GM19043 (cell line): ENCODE measurements at regions not wholly inside any gene's neighbourhood (a gene's known extent, or its start where the extent isn't known, plus 50 kb on each side); places are given as distances from the start of the nearest gene placed in this dataset.
A peak's percentile ranks its signal among the peaks of the same experiment; 100 is the strongest.

Experiments used
- ATAC-seq: cut with Tn5 transposase; IDR thresholded peaks from one replicate; pipeline ENCODE4 v1.9.1; 2021; ENCODE audit warnings: low read depth; ENCODE audit not compliant: unreplicated experiment

DNA sequence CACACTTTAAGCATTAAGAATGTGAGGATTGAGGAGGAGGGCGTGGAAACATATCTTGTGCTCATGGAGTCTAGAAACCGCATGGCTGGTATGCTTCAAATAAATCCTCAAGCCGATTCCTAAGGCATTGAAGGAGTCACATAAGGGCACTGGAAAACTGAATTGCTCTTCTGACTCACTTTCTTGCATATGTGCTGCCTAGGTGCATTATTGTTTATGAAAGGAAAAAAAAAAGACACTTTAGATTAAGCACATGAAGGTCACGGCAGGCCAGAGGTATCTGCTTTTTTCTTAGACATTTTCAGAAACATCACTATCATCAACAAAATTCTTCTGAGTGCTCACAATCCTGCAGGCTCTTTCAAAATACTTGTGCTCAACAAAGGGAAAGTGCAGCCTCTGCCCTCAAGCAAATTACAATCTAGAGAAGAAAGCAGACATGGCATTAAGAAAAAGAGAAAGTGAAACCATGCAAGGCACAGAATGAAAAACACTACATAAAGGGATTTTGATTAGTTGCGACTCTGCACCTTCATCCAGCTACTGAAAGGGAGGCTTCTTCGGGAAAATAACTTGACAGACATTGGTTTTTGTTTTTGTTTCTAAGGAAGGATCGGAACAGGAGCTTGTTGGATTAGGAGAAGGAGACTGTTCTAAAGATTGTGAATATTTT, 2117.6 kb downstream of the MAT2B start:
- no peak for ATAC-seq

DNA sequence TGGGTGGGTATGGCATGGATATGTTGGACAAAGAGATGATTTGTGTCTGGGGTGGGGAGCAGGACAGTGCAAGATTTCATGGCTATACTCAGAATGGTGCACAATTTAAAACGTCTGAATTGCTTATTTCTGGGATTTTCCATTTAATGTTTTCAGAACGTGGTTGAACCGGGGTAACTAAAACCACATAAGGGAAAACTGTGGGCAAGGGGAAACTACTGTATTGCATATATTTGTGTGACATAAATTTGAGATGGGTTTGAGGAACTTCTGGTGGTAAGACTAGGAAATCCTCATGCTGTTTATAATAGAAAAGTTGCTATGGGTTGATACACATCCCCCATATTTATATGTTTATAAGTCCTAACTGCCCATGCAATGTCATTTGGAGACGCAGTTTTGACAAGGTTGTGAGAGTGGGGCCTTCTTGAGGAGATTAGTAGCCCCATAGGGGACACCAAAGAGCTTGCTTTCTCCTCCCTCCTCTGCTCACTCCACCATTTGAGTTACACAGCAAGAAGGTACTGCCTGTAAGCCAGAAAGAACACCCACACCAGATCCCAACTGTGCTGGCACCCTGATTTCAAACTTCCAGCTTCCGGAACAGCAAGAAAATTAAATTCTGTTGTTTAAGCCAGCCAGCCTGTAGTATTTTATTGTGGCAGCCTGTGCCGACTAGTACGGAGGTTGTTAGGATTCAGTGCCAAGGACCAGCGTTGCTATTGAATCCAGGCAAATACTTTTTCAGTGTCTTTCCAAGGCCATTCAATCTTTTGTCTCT, 2118.9 kb downstream of the MAT2B start:
- ATAC-seq, result no peak

DNA sequence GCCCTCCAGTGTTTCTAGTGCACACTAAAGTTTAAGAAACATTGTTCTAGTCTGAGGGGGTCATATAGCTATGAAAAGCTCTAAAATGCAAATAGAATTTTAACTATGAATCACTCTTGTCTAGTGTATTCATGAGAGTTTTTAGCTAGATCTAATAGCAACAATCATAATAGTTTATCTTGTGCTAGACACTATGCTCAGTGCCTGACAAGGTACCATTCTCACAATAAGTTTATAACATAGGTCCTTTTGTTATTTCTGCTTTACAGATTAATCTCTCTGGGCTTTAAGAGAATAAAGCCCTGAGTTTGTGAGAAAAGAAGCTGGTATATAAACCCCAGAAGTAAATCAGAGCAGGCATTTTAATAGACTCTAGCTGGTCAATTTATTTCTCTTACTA, 2120.7 kb downstream of the MAT2B start:
- no peak for ATAC-seq

DNA sequence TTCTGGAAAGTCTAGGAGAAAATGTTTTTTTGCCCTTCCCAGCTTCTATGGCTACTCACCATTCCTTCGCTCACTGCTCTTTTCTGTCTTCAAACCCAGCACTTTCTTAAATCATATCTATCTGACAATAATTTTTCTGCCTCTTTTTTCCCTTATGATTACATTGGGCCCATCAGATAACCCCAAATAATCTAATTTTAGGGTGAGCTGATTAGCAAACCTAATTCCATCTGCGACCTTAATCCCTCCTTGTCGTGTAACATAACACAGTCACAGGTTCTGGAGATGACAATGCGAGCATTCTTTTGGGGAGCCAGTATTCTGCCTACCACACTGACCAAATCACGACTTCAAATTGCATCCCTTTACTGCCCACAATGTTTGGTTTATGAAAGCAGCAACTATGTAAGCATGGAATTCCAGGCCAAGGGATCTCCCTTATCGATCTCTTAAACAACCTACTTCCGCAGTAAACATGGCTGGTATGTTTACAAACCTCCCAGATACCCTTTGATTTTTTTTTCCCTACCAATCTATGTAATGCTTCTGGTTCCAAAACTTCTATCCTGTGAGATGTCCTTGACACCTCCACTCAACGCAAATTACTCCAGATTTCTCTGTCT, 2122.2 kb downstream of the MAT2B start:
- no peak for ATAC-seq

DNA sequence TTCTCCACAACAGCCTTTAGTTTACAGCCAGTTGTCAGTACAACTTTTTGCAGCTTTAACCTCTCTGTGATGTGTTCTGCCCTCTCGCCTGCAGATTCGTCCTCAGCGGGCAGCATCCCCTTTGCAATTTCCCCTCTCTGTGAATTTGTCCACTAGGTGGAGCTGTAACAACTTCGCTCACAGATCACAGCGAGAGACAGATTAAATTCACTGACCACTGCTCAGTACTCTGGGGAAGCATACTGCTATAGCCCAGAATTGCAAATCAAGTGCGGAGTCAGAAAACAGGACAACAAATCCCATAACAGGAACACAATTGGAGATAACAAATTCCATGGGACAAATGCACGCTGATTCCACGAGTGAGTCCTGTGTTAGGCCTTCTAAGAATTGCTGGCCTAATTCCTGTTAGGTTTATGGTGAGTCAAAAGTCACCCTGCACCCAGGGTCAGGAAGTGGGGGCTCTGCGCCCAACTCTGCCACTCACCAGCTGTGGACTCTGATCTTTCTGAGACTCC, 2124.9 kb downstream of the MAT2B start:
- ATAC-seq, result peak; percentile 89

DNA sequence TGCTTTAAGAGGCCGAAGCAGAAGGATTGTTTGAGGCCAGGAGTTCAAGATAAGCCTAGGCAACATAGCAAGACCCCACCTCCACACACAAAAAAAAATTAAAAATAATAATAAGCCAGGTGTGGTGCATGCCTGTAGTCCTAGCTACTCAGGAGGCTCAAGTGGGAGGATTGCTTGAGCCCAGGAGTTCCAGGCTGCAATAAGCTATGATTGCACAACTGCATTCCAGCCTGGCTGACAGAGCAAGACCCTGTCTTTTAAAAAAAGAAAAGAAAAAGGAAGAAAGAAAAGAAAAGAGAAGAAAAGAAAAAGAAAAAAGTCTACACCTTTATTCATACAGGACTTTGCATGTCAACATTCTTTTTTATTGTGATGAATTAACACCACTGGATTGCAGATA, 2125.8 kb downstream of the MAT2B start:
- no peak for ATAC-seq

DNA sequence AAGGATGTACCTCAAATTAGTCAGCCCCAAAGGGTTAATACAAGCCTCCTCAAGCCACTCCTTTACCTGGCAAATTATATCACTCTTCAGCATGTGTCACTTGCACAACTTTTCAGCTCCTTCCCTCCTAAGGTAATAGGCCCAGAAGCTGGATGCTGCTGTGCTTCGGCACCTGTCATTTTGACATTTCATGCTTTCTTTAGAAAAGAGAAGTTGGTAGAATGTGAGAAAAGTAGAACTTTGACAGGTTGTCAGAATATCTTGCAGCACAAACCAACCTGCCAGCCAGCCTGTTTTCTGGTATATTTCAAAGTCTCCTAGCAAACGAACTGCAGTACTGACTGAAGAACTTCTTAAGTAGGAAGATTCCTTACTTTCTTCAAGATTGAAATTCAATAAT, 2136.9 kb downstream of the MAT2B start:
- ATAC-seq, result no peak

DNA sequence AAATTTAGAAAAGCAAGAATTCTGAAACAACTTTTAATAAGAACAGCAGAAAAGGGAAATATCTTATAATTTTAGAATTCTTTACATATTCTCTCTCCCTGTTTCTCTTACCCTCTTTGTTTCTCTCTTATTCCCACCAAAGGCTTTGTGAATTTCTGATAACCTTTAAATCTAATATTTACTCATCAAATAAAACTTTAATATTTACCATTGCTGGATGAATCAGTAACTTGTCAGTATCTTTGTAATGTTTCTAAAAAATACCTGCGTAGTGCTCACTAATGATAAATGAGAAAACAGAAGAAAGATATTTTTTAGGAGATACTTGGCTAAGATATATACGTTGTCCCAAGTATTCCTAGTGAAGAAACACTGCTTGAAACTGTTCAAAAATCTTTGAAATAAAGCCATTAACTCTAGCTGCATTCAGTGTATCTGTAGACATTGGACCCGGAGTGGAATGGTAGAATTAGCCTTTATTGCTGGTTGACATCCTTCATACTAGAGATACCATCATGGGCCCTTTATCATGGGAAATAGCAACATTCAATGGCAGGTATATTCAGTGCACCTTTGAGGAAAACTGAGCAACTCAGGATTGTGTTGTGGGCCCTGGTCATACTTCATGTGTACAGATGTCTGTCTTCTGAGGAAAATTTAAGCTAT, 2160.4 kb downstream of the MAT2B start:
- ATAC-seq, result no peak

DNA sequence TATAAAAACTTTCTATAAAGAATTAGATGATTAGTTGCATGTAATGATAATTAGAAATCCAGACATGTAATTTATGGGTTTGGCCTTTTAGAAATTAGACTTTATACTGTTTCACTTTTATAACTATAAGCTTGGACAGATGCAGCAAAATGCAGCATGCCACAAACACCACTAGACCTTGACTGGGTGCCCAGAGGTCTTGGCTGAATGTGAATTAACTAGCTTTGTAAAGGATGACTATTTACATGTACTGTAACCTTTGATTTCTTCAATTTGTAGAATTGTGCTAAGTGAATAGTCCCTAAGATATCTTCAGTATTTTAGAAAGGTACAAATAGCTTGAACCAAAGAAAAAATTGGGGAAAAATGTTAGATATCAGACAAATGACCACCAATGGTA, 2168.1 kb downstream of the MAT2B start:
- ATAC-seq, result no peak

DNA sequence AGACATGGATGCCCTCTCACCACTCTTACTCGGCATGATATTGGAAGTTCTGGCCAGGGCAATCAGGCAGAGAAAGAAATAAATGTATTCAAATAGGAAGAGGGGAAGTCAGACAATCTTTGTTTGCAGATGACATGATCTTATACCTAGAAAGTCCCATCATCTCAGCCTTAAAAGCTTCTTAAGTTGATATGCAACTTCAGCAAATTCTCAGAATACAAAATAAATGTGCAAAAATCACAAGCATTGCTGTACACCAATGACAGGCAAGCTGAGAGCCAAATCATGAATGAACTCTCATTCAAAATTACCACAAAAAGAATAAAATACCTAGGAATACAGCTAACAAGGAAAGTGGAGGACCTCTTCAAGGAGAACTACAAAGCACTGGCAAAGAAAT, 2190.4 kb downstream of the MAT2B start:
- ATAC-seq, result no peak

DNA sequence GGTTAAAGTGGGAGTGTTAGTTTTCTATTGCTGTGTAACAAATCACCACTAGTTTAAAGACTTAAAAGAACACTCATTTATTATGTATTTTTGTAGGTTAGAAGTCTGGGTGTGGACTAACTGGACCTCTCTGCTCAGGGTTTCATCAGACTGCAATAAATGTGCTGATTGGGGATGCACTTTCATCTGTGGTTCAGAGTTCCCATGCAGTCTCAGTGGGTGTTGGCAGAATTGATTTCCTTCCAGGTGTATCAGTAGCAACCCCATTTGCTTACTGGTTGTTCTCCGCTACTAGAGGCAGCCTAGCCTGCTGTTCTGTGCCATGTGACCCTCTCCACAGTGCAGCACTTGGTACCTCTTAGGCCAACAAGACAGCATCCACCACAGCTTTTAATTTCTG, 2200.5 kb downstream of the MAT2B start:
- no peak for ATAC-seq

DNA sequence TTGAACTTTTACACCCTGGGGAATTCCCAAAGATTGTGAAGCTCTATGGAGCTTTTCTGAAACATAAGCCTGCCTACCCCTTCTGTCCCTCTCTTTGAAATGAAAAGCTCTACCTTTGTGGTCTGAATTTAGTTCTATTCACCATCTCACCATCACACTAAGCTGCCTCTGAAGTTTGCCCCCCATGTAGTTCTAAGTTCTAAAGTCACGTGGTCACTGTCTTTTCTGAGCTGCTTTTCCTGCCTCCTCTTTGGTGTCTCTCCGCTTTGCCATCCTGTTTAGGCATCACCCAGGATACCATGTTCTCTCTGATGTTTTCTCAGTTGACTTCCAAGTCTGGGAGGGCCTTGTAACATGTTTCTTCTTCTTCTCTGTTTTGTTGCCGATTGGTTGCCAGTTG, 2206.6 kb downstream of the MAT2B start:
- no peak for ATAC-seq

DNA sequence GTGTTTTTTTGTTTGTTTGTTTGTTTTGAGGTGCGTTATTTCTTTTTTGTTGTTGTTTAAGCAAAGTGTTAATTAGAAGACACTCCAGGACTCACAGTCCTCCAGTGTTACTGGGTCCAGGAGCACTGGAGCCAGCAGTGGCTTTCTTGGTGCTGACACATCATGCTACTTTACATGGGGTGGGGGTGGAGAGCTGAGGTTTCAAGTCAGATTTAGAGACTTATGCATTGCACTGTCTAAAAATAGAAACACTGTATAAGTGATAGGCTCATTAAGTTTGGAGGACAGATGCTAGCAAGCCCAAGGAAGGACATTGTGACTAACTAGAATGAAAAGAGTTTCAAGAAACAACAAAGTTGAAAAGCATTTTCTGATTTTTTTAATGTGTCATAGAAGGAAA, 2209.2 kb downstream of the MAT2B start:
- ATAC-seq, result no peak

DNA sequence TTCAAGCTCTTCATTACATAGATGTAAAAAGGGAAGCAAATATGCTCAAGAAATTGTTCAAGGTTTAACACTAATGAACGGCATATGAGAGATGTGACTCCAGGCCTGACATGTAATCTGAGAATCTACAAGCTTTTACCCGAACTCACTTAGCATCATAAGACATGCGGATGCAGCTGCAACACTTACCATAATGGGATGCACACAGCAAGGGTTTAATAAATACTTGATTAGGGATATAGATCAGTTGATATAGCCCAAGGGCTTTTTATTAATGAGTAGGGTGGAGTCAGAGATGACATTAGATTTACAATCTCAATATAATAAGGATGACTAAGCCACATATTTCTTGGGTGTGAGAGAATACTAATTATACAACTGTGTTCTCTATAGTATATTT, 2215.5 kb downstream of the MAT2B start:
- no peak for ATAC-seq

DNA sequence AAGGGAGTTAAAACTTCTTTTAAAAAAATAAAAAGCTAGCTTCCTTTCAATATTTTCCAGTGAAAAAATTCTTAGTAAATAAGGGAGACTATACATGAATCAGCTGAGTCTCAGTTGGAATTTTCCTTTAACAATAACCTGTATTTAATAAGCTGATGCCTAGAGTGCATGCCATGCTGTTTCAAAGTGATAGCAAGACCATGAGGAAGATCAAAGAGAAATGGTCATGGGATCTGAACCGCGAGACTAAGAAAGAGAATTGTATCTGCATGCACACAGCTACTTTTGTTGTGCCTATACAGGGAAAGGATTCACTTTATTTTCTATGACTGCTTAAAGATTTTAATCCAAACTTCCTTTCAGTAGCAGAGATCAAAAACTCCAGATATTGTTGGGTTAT, 2217.0 kb downstream of the MAT2B start:
- no peak for ATAC-seq

DNA sequence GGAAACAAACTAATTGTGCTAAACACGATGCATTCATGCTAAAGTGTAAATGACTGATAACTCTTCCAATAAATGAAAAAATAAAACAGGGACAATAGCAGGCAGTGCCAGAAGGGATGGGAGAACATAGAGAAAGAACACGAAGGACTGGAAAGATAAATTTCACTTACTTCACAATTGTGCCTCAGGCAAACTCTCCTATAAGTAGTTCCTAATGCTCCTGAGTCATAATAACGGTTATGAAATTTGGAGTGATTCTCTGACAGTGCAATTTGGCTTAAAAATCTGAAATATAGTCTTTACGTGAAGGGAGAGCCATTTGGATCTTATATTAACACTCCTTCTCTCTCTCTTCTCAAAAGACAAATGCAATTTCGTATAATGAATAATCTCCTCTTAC, 2218.5 kb downstream of the MAT2B start:
- no peak for ATAC-seq

DNA sequence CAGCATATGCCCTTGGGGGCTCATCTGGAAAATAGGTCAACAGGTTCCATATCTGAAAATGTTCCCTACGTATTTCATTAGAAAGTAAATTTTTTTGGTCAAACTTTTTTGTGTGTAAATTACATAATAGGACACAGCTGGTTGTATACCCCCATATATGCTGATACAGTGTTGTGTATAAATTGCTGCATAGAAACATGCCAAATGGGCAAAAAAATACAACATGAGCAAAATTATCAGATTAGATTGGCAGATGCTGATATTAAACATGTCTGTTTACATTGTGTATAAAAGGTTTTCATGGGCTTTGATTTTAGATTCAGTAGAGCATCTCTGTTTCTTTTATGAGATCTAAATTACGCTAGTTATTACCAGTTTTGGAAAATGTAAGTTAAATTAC, 2223.0 kb downstream of the MAT2B start:
- no peak for ATAC-seq

DNA sequence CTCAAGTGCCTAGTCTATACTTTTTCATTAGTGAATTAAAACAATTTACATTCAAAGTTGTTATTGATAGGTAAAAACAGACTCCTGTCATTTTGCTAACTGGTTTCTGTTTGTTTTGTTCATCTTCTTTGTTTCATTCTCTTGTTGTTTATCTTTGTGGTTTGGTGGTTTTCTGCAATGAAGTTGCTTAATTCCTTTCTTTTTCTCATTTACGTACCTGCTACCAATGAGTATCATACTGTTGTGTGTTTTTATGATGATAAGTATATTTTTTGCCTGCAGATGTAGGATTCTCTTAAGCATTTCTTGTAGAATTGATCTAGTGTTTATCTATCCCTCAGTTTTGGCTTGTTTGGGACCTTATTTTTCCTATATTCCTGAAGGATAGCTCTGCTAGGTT, 2230.0 kb downstream of the MAT2B start:
- ATAC-seq, result no peak

DNA sequence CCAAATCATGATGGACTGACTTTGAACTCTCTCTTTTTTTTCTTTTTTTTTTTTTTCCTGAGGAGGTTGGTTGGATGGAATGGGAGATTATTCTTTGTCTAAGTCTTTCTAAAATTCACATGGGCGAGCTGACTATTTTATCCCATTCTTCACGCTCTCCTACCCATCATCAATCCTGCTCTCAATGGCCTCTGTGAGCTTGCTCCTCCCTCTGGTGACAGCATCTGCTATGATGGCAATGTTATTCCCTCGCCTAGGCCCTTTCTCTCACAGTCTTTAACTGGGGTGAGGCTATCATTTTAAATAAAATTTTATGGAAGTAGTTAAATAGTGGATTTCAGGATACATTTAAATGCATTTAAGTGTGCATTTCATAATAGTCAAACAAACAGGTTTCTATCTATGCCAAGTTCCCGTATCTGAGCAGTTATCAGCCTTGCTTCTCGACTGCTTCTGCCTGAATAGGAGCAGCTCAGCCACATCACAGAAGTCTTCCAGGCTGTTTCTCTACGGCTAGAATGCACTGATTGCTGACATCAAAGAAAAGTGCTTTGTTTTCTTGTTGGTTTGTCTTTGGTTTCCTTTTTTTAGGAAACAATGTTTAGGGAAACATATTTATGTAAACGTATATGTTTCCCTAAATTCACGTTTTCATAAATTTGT, 2233.8 kb downstream of the MAT2B start:
- no peak for ATAC-seq

DNA sequence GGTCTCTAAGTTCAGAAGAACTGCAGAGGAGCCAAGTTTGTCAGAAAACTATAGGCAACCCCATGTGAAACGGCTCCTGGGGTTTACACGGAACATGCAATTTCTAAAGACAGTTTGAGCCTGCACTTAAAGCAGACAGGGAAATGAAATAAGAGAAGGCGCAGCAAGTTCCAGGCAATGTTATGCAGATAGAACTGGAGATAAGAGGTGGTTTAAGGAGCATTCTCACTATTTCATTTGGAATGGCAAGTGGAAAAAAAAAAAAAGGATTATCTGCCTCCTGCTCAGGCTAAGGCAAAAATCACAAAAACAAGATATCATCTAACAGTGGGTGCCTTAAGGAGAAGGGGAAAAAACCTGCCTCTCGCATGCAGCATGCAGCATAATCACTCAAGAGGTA, 2252.4 kb downstream of the MAT2B start:
- no peak for ATAC-seq

DNA sequence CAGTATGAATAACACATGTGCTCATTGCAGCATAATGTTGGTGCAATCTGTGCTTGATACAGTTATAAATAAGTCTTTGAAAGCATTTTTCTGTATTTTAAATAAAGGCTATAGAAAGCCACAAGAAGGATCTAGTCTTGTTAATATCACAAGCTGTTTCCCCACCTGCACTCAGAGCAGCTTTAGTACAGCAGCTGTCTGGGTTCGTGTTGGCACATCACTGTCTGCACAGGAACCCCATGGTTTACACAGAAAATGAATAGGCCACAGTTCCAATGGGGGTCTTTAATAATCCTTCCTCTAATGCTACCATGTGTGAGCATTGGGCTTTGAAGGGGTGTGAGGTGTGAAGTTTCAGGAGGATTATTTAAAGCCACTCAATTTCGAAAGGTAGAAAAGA, 2269.7 kb downstream of the MAT2B start:
- no peak for ATAC-seq
